Esophagus muscularis mucosa (tissue), 4 donors: ENCODE measurements at regions not wholly inside any gene's neighbourhood (a gene's known extent, or its start where the extent isn't known, plus 50 kb on each side); places are given as distances from the start of the nearest gene placed in this dataset.
A peak's percentile ranks its signal among the peaks of the same experiment; 100 is the strongest.

Source experiments
- DNase-seq: peaks from one replicate; pipeline ENCODE4 v3.0.0-alpha.2; 2017; ENCODE audit errors: extremely low spot score
- H3K27ac ChIP-seq, 4 donors: fragments of 200-600 bp; sonication (generic); replicated peaks in 1 of 4; 1 replicate in 3 of 4; 2 replicates in 1 of 4; pipeline ENCODE4 v1.5.1; 2016 to 2019; ENCODE audit warnings: mild to moderate bottlenecking in 1 of 4
- H3K27me3 ChIP-seq, 4 donors: fragments of 200-600 bp; sonication (generic); one replicate each; pipeline versions ENCODE4 v1.5.1 to v1.6.0; 2016 to 2019
- H3K36me3 ChIP-seq, 4 donors: fragments of 200-600 bp; sonication (generic); one replicate each; pipeline ENCODE4 v1.5.1; 2016 to 2019
- H3K4me1 ChIP-seq, 4 donors: fragments of 200-600 bp; sonication (generic); one replicate each; pipeline ENCODE4 v1.5.1; 2016 to 2019
- H3K4me3 ChIP-seq, 4 donors: fragments of 200-600 bp; sonication (generic); 1 replicate in 2 of 4; 2 replicates in 2 of 4; pipeline ENCODE4 v1.5.1; 2016 to 2019; ENCODE audit warnings: mild to moderate bottlenecking in 4 of 4, moderate library complexity in 1 of 4
- H3K9me3 ChIP-seq, 4 donors: fragments of 200-600 bp; sonication (generic); 1 replicate in 3 of 4; 2 replicates in 1 of 4; pipeline ENCODE4 v1.5.1; 2016 to 2019
- CTCF ChIP-seq, 3 experiments: fragments of 200-600 bp in 2 of 3; fragments of 450-650 bp in 1 of 3; sonication (generic) in 2 of 3; IDR thresholded peaks; one replicate each; pipeline ENCODE4 v1.5.1; 2017 to 2019; ENCODE audit warnings: antibody characterized with exemption in 3 of 3, mild to moderate bottlenecking in 2 of 3, moderate library complexity in 1 of 3
- EP300 ChIP-seq: sonication (generic); formaldehyde crosslinking; IDR thresholded peaks from one replicate; pipeline ENCODE4 v1.6.1; 2017; ENCODE audit warnings: antibody characterized with exemption
- POLR2A ChIP-seq: fragments of 450-650 bp; IDR thresholded peaks from one replicate; pipeline ENCODE4 v1.6.1; 2017; ENCODE audit warnings: antibody characterized with exemption, moderate library complexity, mild to moderate bottlenecking, low read depth
- POLR2AphosphoS5 ChIP-seq, 2 donors: sonication (generic); formaldehyde crosslinking; IDR thresholded peaks; one replicate each; pipeline ENCODE4 v1.6.1; 2017; ENCODE audit warnings: antibody characterized with exemption in 2 of 2
- WGBS: methylation state at CpG from one replicate; pipeline ENCODE4 v1.1.5; 2018; 5-methylcytosine and 5-hydroxymethylcytosine counted together
- intact Hi-C: fragments of 100-400 bp; cut with DNase I; formaldehyde crosslinking; loops from one replicate; pipeline ENCODE4 v1.15.1; 2023

DNA sequence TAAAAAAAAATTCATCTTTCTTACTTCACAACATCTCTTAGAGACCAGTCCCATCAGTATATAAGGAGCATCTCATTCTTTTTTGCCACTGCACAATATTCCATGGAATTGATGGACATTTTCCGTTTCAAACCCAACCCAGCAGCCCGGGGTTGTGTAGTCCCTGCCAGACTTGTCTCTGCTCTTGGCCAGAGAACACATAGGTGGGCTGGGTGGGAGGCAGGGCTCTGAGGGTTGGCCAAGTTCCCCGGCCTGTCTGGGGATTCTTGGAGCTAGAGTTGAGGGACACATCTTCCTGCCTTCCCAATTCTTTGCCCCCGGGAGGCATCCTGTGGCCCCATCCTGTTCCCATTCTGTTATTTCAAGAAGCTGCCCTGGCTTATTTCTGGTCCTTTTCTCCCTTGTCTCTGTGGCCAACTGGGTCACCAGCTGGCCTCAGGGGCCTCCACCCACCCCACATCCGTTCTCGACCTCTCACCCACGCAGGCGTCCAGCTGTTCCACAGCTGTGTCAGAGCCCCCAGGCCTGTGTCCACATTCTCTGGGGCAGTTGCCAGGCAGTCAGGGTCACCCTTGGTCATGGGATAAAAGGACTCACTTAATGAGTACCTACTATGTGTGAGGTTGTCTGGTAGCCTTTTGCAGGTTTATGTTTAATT is 52.0 kb upstream of the CCDC63 start:
- Histone ChIP-seq H3K4me1 (peaks cover 10 to 21% (median 12%) of the 10 kb centered on the region in 4 donors), H3K27me3 (no peaks in the 10 kb centered on the region), H3K4me3 (no peak overlapping the region), H3K36me3 (no peaks in the 10 kb centered on the region), H3K9me3 (peaks cover 0 to 6% (median 3%) of the 10 kb centered on the region in 4 donors), H3K27ac (no peak overlapping the region)
- WGBS: 43% methylated on average over 8 of the region's 8 CpGs
- intact Hi-C loops: no loop called here
- no peak for DNase-seq
- TF ChIP-seq POLR2AphosphoS5 (IDR thresholded peaks at IDR 0.05): peak in 1 of 2 donors; percentile 44
- TF ChIP-seq EP300: no peak
- TF ChIP-seq CTCF (IDR thresholded peaks at IDR 0.05): no peak
- no peak for TF ChIP-seq POLR2A

DNA sequence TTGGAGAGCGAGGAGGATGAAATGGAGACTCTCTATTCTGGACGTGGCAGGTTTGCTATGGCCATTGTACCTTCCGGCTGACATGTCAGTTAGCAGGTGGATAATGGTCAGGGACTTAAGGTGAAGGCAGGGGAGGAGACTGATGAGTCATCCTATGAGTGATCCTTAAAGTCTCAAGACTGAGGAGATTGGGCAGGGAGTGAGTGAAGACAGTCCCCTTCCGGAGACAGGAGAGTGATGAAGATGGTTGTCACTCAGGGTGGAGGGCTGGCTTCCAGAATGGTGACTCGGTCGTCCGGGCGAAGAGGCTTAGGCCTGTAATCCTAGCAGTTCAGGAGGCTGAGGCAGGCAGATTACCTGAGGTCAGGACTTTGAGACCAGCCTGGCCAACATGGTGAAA is 49.8 kb upstream of the CCDC63 start:
- Histone ChIP-seq H3K27ac (no peak overlapping the region), H3K4me3 (no peak overlapping the region), H3K36me3 (no peaks in the 10 kb centered on the region), H3K4me1 (peaks cover 0 to 5% (median 0%) of the 10 kb centered on the region in 4 donors), H3K9me3 (peaks cover 0 to 14% (median 9%) of the 10 kb centered on the region in 4 donors), H3K27me3 (no peaks in the 10 kb centered on the region)
- TF ChIP-seq EP300 (no peak), POLR2A (no peak), POLR2AphosphoS5 (IDR thresholded peaks at IDR 0.05) (no peak), CTCF (IDR thresholded peaks at IDR 0.05) (no peak)
- no peak for DNase-seq
- 94% methylated on average over 7 of the region's 8 CpGs for WGBS
- intact Hi-C loops: no loop called here
